ENCODE measurements at regions not wholly inside any gene's neighbourhood (a gene's known extent, or its start where the extent isn't known, plus 50 kb on each side); places are given as distances from the start of the nearest gene placed in this dataset.
"Not testable (repeated sequence)": the region's sequence is repeated elsewhere in the genome, so short reads cannot be mapped to it uniquely, and the experiment has no call there.

DNA sequence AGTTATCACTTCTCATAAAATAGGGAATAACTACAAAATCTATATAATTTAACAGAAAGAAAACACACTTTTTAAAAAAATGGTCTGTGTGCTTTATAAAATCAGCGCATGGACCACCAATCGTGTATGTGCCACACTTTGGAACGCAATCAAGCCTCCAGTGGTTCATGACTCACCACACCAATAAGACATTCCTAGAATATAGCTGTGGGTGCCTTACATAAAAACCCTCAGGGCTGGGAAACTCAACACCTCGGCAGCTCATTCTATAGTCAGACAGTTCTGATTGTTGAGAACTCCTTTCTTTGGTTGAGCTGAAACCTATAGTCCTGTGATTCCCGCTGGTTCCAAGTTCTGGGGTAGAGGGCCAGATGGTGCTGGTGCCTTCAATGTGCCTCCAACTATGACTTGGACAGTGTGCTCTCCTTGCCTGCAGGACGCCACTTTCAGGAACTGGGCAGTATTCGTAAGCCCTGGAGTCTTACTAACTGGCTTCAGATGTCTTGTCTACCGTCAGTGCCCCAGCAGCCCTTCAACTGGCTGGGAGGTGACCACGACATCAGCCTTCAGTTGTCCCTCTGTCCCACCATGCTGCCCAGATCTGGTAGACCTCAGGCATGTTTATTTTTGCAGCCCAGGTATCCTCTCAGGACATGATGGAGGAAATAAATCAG, 135.7 kb upstream of the GDF10 start:
- Mint-ChIP-seq H3K4me3 (no peak overlapping the region), H3K4me1 (peaks cover 18% of the 10 kb centered on the region), H3K36me3 (ENCODE audit: low read depth) (no peaks in the 10 kb centered on the region), H3K27ac (no peak overlapping the region), H3K9me3 (no peaks in the 10 kb centered on the region), H3K27me3 (no peaks in the 10 kb centered on the region)
- ChIA-PET POLR2A (no interaction called here), CTCF (no interaction called here)
- DNase-seq, result no peak

DNA sequence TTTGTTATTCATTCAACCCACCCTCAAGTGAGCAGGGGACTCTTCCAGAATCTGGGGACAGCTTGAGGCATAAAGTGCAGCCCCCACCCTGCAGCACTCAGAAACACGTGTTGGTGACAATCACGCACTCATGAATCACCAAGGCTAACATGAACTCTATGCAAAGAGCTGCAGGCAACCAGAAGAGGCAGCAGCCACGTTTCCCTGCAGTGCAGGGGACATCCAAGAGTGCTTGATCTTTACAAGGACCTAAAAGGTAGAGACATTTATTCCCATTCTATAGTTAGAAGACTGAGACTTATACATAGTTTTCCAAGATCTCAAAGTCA, 135.2 kb upstream of the GDF10 start:
- no peaks in the 10 kb centered on the region for H3K36me3 Mint-ChIP-seq (ENCODE audit: low read depth)
- no peak overlapping the region for H3K27ac Mint-ChIP-seq
- no peak overlapping the region for H3K4me3 Mint-ChIP-seq
- ChIA-PET CTCF (no interaction called here), POLR2A (no interaction called here)
- no peaks in the 10 kb centered on the region for H3K9me3 Mint-ChIP-seq
- H3K27me3 Mint-ChIP-seq, result no peaks in the 10 kb centered on the region
- H3K4me1 Mint-ChIP-seq, result peaks cover 18% of the 10 kb centered on the region
- DNase-seq, result no peak

DNA sequence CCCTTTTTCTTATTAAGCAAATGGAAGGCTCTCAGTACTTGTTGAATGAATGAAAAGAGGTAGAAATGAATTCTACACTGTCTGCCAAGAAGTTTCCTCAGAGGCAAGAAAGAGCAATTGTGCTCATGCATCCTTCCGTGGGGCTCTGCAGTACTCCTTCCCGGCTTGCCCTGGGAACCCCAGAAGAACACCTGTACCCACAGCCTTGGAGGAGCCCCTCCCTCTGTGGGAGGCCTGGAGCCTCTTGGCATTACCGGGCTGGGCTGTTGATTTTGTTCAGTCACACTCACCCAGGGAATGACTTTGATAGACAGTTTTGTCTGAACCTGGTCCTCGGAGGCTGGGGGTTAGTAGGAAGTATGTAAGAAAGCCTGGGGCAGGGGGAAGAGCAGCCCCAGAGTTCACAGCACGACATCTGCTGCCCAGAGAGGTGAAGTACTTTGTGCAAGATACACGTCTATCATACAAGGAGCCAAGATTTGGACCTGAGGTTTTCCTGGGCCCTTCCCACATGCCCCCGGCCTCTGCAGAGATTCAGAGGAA, 134.8 kb upstream of the GDF10 start:
- peak overlapping the region; percentile 56 for H3K27ac Mint-ChIP-seq
- H3K4me3 Mint-ChIP-seq, result peak overlapping the region; percentile 65
- H3K27me3 Mint-ChIP-seq, result no peaks in the 10 kb centered on the region
- no peaks in the 10 kb centered on the region for H3K9me3 Mint-ChIP-seq
- no peaks in the 10 kb centered on the region for H3K36me3 Mint-ChIP-seq (ENCODE audit: low read depth)
- ChIA-PET POLR2A (interaction anchor here (1.8 kb wide), 1 partner anchor 13 kb away, joined by 6 read pairs; no protein-coding TSS in a partner anchor), CTCF (interaction anchor here (0.7 to 1.9 kb wide), 2 partner anchors 12 to 100 kb away, joined by 3 to 5 read pairs; no protein-coding TSS in a partner anchor)
- peaks cover 18% of the 10 kb centered on the region for H3K4me1 Mint-ChIP-seq
- DNase-seq, result no peak

DNA sequence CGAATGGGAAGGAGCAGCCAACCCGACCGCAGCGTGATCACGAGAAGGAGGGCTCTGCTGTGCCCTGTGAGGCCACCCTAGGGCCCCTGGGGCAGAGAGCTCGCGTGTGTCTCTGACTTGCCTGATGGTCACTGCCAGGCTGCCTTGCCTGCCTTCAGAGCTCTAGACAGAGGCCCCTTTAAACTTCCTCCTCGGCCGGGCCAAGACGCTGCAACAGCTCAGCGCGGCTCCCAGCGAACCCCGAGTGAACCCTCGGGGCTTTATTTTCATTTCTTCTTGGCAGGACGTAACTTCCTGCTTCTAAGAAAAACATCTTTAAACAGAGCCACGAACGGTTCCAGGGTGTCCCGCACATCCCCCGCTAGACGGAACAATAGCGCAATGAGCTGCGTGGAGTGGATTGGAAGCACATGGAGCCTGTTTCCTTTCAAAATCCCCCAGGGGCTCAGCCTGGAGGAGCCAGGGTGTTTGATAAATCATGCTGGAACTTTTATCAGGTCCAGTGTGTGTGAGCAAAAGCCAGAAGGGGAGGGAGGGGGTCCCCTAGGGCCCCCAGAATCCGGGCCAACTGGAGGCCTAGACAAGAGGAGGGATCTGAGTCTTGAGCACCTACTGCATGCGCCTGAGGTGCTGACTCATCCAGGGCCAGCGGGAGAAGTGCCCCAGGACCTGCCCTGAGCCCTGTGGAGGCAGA, 134.1 kb upstream of the GDF10 start:
- Mint-ChIP-seq H3K9me3 (no peaks in the 10 kb centered on the region), H3K4me1 (peaks cover 18% of the 10 kb centered on the region), H3K4me3 (peak overlapping the region; percentile 65), H3K36me3 (ENCODE audit: low read depth) (no peaks in the 10 kb centered on the region), H3K27ac (peak overlapping the region; percentile 56), H3K27me3 (no peaks in the 10 kb centered on the region)
- ChIA-PET CTCF (interaction anchor here (0.7 to 1.9 kb wide), 3 partner anchors 13 to 118 kb away, joined by 3 to 6 read pairs (median 5); no protein-coding TSS in a partner anchor), POLR2A (interaction anchor here (1.8 kb wide), 1 partner anchor 13 kb away, joined by 6 read pairs; no protein-coding TSS in a partner anchor)
- peak; percentile 36 for DNase-seq

DNA sequence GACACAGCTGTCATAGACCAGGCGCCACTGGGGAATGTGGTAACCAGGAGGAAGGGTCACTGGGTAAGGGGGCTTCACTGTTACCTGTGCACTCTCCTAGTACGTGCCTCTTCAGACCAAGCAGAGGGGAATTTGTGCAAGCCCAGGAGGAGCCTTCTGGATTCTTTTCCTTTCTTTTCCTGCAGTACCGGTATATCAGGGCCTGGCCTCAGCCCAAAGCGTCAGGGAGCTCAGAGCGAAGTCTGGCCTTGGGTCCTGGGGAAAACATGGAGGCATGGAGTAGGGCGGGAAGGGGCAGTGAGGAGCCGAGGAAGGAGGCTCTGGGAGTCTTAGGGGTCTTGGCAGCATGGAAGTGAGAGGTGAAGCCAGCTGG, 133.6 kb upstream of the GDF10 start:
- no peak overlapping the region for H3K27ac Mint-ChIP-seq
- DNase-seq, result no peak
- CTCF ChIA-PET, result interaction anchor here (1.8 to 1.9 kb wide), 2 partner anchors 14 to 119 kb away, joined by 5 to 6 read pairs; no protein-coding TSS in a partner anchor
- H3K9me3 Mint-ChIP-seq, result no peaks in the 10 kb centered on the region
- peaks cover 15% of the 10 kb centered on the region for H3K4me1 Mint-ChIP-seq
- no peaks in the 10 kb centered on the region for H3K36me3 Mint-ChIP-seq (ENCODE audit: low read depth)
- H3K4me3 Mint-ChIP-seq, result no peak overlapping the region
- POLR2A ChIA-PET, result interaction anchor here (1.8 kb wide), 1 partner anchor 12 kb away, joined by 6 read pairs; no protein-coding TSS in a partner anchor
- no peaks in the 10 kb centered on the region for H3K27me3 Mint-ChIP-seq

DNA sequence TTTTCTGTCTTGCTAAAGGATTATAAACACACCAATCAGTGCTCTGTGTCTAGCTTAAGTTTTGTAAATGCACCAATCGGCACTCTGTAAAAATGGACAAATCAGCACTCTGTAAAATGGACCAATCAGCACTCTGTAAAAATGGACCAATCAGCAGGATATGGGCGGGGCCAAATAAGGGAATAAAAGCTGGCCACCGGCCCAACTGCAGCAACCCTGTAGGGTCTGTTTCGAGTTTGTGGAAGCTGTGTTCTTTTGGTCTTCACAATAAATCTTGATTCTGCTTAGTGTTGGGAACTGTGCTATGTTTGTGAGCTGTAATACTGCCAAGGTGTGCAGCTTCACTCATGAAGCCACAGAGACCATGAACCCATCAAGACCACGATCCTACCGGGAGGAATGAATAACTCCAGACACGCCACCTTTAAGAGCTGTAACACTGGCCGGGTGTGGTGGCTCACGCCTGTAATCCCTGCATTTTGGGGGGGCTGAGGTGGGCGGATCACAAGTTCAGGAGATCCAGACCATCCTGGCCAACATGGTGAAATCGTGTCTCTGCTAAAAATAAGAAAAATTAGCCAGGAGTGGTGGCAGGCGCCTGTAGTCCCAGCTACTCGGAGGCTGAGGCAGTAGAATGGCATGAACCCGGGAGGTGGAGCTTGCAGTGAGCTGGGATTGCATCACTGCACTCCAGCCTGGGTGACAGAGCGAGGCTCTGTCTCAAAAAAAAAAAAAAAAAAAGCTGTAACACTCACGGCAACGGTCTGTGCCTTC, 133.0 kb upstream of the GDF10 start:
- not testable (repeated sequence) for DNase-seq; H3K36me3 Mint-ChIP-seq (ENCODE audit: low read depth); H3K4me3 Mint-ChIP-seq; H3K27ac Mint-ChIP-seq; H3K9me3 Mint-ChIP-seq; H3K27me3 Mint-ChIP-seq
- ChIA-PET CTCF (interaction anchor here (1.8 to 1.9 kb wide), 2 partner anchors 14 to 119 kb away, joined by 5 to 6 read pairs; no protein-coding TSS in a partner anchor), POLR2A (interaction anchor here (1.8 kb wide), 1 partner anchor 12 kb away, joined by 6 read pairs; no protein-coding TSS in a partner anchor)
- peaks cover 15% of the 10 kb centered on the region for H3K4me1 Mint-ChIP-seq

DNA sequence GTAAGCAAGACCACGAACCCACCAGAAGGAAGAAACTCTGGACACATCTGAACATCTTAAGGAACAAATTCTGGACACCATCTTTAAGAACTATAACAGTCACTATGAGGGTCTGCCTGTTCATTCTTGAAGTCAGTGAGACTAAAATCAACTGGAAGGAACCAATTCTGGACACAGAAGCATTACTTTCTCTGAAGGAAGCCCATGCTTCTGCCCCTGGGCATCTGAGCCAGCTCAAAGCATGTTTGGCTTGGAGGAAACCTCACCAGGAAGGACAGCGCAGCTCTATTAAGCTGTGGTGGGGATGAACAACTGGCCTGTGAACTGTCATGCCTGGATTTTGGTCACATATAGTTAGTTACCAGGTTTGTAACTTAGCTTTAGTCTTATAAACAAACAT, 132.4 kb upstream of the GDF10 start:
- ChIA-PET CTCF (no interaction called here), POLR2A (no interaction called here)
- Mint-ChIP-seq H3K9me3 (no peaks in the 10 kb centered on the region), H3K4me1 (peaks cover 15% of the 10 kb centered on the region), H3K4me3 (no peak overlapping the region), H3K27ac (no peak overlapping the region), H3K36me3 (ENCODE audit: low read depth) (no peaks in the 10 kb centered on the region), H3K27me3 (peaks cover under 1% of the 10 kb centered on the region)
- DNase-seq, result no peak

DNA sequence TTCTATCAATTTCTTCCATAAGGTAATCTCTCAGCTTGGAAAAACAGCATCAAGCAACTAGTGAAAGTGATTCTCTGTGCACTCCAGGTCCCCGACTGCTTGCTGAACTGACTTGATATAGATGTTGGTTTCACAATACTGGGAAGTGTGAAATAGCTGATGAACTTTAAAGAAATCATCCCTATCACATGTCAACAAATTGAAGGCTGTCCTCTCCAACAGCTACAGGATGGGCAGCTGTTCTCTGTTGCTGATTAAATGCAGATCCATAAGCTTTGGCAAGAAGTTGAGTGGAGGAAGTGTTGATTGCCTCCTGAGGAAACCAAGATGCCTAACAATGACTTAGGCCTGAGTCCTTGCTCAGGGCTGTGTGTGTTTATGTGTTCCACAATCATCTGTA, 130.4 kb upstream of the GDF10 start:
- DNase-seq, result no peak
- POLR2A ChIA-PET, result no interaction called here
- Mint-ChIP-seq H3K9me3 (no peaks in the 10 kb centered on the region), H3K4me1 (peaks cover 15% of the 10 kb centered on the region), H3K4me3 (no peak overlapping the region), H3K36me3 (ENCODE audit: low read depth) (no peaks in the 10 kb centered on the region), H3K27ac (no peak overlapping the region), H3K27me3 (peaks cover 3% of the 10 kb centered on the region)
- CTCF ChIA-PET, result no interaction called here

- H3K4me3 Mint-ChIP-seq, result no peak overlapping the region
- no peaks in the 10 kb centered on the region for H3K36me3 Mint-ChIP-seq (ENCODE audit: low read depth)
- no peaks in the 10 kb centered on the region for H3K4me1 Mint-ChIP-seq
- no peaks in the 10 kb centered on the region for H3K9me3 Mint-ChIP-seq
- no peak overlapping the region for H3K27ac Mint-ChIP-seq
- H3K27me3 Mint-ChIP-seq, result peaks cover 3% of the 10 kb centered on the region
- ChIA-PET CTCF (no interaction called here), POLR2A (no interaction called here)
- no peak for DNase-seq
Observed at GRCh38 chr10:47173929-47174442, 126.0 kb upstream of the GDF10 start.

- ChIA-PET CTCF (no interaction called here), POLR2A (no interaction called here)
- Mint-ChIP-seq H3K4me1 (no peaks in the 10 kb centered on the region), H3K9me3 (no peaks in the 10 kb centered on the region), H3K36me3 (ENCODE audit: low read depth) (no peaks in the 10 kb centered on the region), H3K27me3 (peaks cover 3% of the 10 kb centered on the region), H3K27ac (no peak overlapping the region), H3K4me3 (no peak overlapping the region)
- no peak for DNase-seq
Observed at GRCh38 chr10:47175181-47176123, 124.5 kb upstream of the GDF10 start.

GRCh38 chr10:47176206-47176902, 123.6 kb upstream of the GDF10 start:
- no peaks in the 10 kb centered on the region for H3K36me3 Mint-ChIP-seq (ENCODE audit: low read depth)
- H3K27ac Mint-ChIP-seq, result no peak overlapping the region
- no peaks in the 10 kb centered on the region for H3K4me1 Mint-ChIP-seq
- H3K4me3 Mint-ChIP-seq, result no peak overlapping the region
- POLR2A ChIA-PET, result no interaction called here
- CTCF ChIA-PET, result no interaction called here
- H3K27me3 Mint-ChIP-seq, result peaks cover 3% of the 10 kb centered on the region
- DNase-seq, result no peak
- no peaks in the 10 kb centered on the region for H3K9me3 Mint-ChIP-seq
